K562 (cell line): ENCODE measurements at regions not wholly inside any gene's neighbourhood (a gene's known extent, or its start where the extent isn't known, plus 50 kb on each side); places are given as distances from the start of the nearest gene placed in this dataset.

Experiments used
- AFF1 ChIP-seq, 2 experiments: fragments of 450-650 bp; IDR thresholded peaks; 2 replicates each; pipeline ENCODE4 v1.6.1; 2018; ENCODE audit warnings: mild to moderate bottlenecking in 2 of 2, low read depth in 1 of 2; ENCODE audit not compliant: partially characterized antibody in 2 of 2
- ATF3 ChIP-seq, 2 experiments: fragments of 450-650 bp in 1 of 2; sonication (generic) in 1 of 2; formaldehyde crosslinking in 1 of 2; IDR thresholded peaks in 1 of 2; conservative IDR thresholded peaks in 1 of 2; 2 replicates each; pipeline versions ENCODE4 v1.6.1 to v1.8.1; 2016 to 2023; ENCODE audit warnings: mild to moderate bottlenecking in 2 of 2, moderate library complexity in 2 of 2, inconsistent platforms in 1 of 2, missing genetic modification reagents in 1 of 2
- CHD2 ChIP-seq: IDR thresholded peaks from 2 replicates; pipeline ENCODE4 v1.6.1; 2011; ENCODE audit warnings: low read depth, low read length
- HCFC1 ChIP-seq: IDR thresholded peaks from 2 replicates; pipeline ENCODE4 v1.6.1; 2012; ENCODE audit warnings: low read depth, low read length, improper control_type of control experiment
- NCOA2 ChIP-seq, 2 experiments: fragments of 450-650 bp; IDR thresholded peaks; 2 replicates each; pipeline ENCODE4 v1.6.1; 2018; ENCODE audit warnings: mild to moderate bottlenecking in 2 of 2, moderate library complexity in 1 of 2; ENCODE audit not compliant: partially characterized antibody in 2 of 2
- PREB ChIP-seq: sonication (generic); formaldehyde crosslinking; IDR thresholded peaks from 2 replicates; pipeline ENCODE4 v1.8.1; 2023; ENCODE audit warnings: mild to moderate bottlenecking, missing genetic modification reagents
- PTTG1 ChIP-seq: fragments of 450-650 bp; IDR thresholded peaks from 2 replicates; pipeline ENCODE4 v1.6.1; 2016; ENCODE audit warnings: low read depth, mild to moderate bottlenecking, missing genetic modification characterization, missing compliant biosample characterization
- SMARCC2 ChIP-seq: fragments of 450-650 bp; IDR thresholded peaks from 2 replicates; pipeline ENCODE4 v1.6.1; 2017; ENCODE audit warnings: antibody characterized with exemption, moderate library complexity, mild to moderate bottlenecking, low read depth
- ZFP36 ChIP-seq: fragments of 150-350 bp; IDR thresholded peaks from 2 replicates; pipeline ENCODE4 v1.6.1; 2018; ENCODE audit warnings: low read length, low read depth; ENCODE audit not compliant: partially characterized antibody
- ZNF184 ChIP-seq: sonication (generic); formaldehyde crosslinking; IDR thresholded peaks from 2 replicates; pipeline ENCODE4 v1.5.0; 2020; ENCODE audit warnings: missing genetic modification reagents
- TF ChIP-seq, protein P1 (sequence below), 2 experiments: IDR thresholded peaks; 2 replicates each; pipeline ENCODE4 v1.6.1; 2012; ENCODE audit warnings: improper control_type of control experiment in 2 of 2, low read depth in 2 of 2, low read length in 2 of 2, borderline replicate concordance in 1 of 2
- TF ChIP-seq, protein P2 (sequence below): sonication (generic); formaldehyde crosslinking; IDR thresholded peaks from 2 replicates; pipeline ENCODE4 v1.8.1; 2023; ENCODE audit warnings: mild to moderate bottlenecking, missing genetic modification reagents

GRCh38 chr12:87775051-87775450 lies 254.2 kb downstream of the C12orf50 start:
- no peak for TF ChIP-seq NCOA2 (IDR thresholded peaks at IDR 0.05; ENCODE audit: partially characterized antibody in 2 of 2)
- TF ChIP-seq PTTG1 = no peak
- no peak for TF ChIP-seq ZFP36
- TF ChIP-seq, protein P1, sequence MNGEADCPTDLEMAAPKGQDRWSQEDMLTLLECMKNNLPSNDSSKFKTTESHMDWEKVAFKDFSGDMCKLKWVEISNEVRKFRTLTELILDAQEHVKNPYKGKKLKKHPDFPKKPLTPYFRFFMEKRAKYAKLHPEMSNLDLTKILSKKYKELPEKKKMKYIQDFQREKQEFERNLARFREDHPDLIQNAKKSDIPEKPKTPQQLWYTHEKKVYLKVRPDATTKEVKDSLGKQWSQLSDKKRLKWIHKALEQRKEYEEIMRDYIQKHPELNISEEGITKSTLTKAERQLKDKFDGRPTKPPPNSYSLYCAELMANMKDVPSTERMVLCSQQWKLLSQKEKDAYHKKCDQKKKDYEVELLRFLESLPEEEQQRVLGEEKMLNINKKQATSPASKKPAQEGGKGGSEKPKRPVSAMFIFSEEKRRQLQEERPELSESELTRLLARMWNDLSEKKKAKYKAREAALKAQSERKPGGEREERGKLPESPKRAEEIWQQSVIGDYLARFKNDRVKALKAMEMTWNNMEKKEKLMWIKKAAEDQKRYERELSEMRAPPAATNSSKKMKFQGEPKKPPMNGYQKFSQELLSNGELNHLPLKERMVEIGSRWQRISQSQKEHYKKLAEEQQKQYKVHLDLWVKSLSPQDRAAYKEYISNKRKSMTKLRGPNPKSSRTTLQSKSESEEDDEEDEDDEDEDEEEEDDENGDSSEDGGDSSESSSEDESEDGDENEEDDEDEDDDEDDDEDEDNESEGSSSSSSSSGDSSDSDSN (IDR thresholded peaks at IDR 0.05; ENCODE audit: borderline replicate concordance in 1 of 2, low read depth in 2 of 2, low read length in 2 of 2) = no peak
- TF ChIP-seq CHD2 = no peak
- no peak for TF ChIP-seq ZNF184 (CRISPR knock-in tag)
- TF ChIP-seq AFF1 (IDR thresholded peaks at IDR 0.05; ENCODE audit: low read depth in 1 of 2, partially characterized antibody in 2 of 2) = no peak
- no peak for TF ChIP-seq HCFC1
- TF ChIP-seq ATF3 (IDR thresholded peaks at IDR 0.05) = no peak
- TF ChIP-seq ATF3 (CRISPR knock-in tag; conservative IDR thresholded peaks at IDR 0.05) = no peak
- TF ChIP-seq SMARCC2 = no peak
- TF ChIP-seq PREB (CRISPR knock-in tag) = no peak
- TF ChIP-seq, protein P2, sequence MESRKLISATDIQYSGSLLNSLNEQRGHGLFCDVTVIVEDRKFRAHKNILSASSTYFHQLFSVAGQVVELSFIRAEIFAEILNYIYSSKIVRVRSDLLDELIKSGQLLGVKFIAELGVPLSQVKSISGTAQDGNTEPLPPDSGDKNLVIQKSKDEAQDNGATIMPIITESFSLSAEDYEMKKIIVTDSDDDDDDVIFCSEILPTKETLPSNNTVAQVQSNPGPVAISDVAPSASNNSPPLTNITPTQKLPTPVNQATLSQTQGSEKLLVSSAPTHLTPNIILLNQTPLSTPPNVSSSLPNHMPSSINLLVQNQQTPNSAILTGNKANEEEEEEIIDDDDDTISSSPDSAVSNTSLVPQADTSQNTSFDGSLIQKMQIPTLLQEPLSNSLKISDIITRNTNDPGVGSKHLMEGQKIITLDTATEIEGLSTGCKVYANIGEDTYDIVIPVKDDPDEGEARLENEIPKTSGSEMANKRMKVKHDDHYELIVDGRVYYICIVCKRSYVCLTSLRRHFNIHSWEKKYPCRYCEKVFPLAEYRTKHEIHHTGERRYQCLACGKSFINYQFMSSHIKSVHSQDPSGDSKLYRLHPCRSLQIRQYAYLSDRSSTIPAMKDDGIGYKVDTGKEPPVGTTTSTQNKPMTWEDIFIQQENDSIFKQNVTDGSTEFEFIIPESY (CRISPR knock-in tag) = no peak
